ENCODE measurements at regions not wholly inside any gene's neighbourhood (a gene's known extent, or its start where the extent isn't known, plus 50 kb on each side); places are given as distances from the start of the nearest gene placed in this dataset.

DNA sequence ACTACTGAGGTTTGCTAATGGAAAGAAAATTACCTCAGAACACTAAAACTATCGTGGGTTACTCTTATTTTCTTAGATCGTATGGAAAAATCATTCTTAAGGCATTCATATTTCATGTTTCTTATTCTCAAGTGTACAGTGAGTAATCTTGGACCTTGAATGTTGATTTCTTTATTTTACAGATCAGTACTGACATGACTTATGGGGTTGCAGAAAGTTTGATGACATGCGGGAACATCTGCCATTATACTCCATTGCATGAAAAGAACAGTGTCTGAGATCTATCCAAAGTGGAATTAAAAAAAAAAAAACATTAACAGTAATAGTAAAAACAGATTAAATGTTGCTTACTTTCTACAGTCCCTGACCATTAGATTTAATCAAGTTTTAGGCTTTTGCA is 1290.2 kb upstream of the WWC1 start:
- no peak overlapping the region for H3K9ac ChIP-seq (replicated peaks; ENCODE audit: extremely low read depth, insufficient read depth, low read length)
- no peak for DNase-seq (ENCODE audit: low read depth, low spot score)
- dilution Hi-C loops (cut with MboI; ENCODE audit: extremely low pct_ligation_motif_present, low sequenced_read_pairs) = no loop called here
- H2AFZ ChIP-seq (ENCODE audit: low read depth, low read length) = no peak overlapping the region
- no peaks in the 10 kb centered on the region for H3K4me1 ChIP-seq (ENCODE audit: control insufficient read depth, extremely low read depth, insufficient read depth, low read length)
- CTCF ChIA-PET = no interaction called here
- no peaks in the 10 kb centered on the region for H3K9me1 ChIP-seq (replicated peaks; ENCODE audit: control insufficient read depth, extremely low read depth, insufficient read depth, low read length)
- no peaks in the 10 kb centered on the region for H4K20me1 ChIP-seq (replicated peaks; ENCODE audit: control insufficient read depth, extremely low read depth, insufficient read depth, low read length)
- no peaks in the 10 kb centered on the region for H3K79me2 ChIP-seq (ENCODE audit: control insufficient read depth, insufficient read depth, low read length)
- H3K27me3 ChIP-seq (ENCODE audit: control insufficient read depth in 2 of 2, insufficient read depth in 2 of 2, low read length in 2 of 2) = no peaks in the 10 kb centered on the region
- no peak overlapping the region for H3K27ac ChIP-seq (ENCODE audit: insufficient read depth, low read depth, low read length)
- no peaks in the 10 kb centered on the region for H3K36me3 ChIP-seq (ENCODE audit: control insufficient read depth in 2 of 2, extremely low read depth in 1 of 2, insufficient read depth in 2 of 2, low read length in 2 of 2)
- no peaks in the 10 kb centered on the region for H3K9me3 ChIP-seq (replicated peaks; ENCODE audit: control insufficient read depth, insufficient read depth, low read length)
- H3K4me2 ChIP-seq (ENCODE audit: insufficient read depth, low read length) = no peak overlapping the region
- TF ChIP-seq, protein P1, sequence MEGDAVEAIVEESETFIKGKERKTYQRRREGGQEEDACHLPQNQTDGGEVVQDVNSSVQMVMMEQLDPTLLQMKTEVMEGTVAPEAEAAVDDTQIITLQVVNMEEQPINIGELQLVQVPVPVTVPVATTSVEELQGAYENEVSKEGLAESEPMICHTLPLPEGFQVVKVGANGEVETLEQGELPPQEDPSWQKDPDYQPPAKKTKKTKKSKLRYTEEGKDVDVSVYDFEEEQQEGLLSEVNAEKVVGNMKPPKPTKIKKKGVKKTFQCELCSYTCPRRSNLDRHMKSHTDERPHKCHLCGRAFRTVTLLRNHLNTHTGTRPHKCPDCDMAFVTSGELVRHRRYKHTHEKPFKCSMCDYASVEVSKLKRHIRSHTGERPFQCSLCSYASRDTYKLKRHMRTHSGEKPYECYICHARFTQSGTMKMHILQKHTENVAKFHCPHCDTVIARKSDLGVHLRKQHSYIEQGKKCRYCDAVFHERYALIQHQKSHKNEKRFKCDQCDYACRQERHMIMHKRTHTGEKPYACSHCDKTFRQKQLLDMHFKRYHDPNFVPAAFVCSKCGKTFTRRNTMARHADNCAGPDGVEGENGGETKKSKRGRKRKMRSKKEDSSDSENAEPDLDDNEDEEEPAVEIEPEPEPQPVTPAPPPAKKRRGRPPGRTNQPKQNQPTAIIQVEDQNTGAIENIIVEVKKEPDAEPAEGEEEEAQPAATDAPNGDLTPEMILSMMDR (IDR thresholded peaks at IDR 0.05; ENCODE audit: extremely low read depth in 1 of 2, insufficient read depth in 1 of 2, low read depth in 1 of 2, low read length in 2 of 2) = no peak
- TF ChIP-seq, protein P2, sequence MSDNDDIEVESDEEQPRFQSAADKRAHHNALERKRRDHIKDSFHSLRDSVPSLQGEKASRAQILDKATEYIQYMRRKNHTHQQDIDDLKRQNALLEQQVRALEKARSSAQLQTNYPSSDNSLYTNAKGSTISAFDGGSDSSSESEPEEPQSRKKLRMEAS (IDR thresholded peaks at IDR 0.05; ENCODE audit: insufficient read depth, insufficient read length) = no peak
- no peak for TF ChIP-seq FOS (IDR thresholded peaks at IDR 0.05; ENCODE audit: borderline replicate concordance, insufficient read depth, low read length)
- BruUV-seq (replicated peaks) = no TSS peak
- no peak overlapping the region for H3K4me3 ChIP-seq (replicated peaks in 1 of 3; ENCODE audit: insufficient read depth in 1 of 3, low read depth in 1 of 3, low read length in 3 of 3)
- intact Hi-C loops (cut with micrococcal nuclease) = no loop called here
- POLR2A ChIA-PET = no interaction called here
- FAIRE-seq = no peak

DNA sequence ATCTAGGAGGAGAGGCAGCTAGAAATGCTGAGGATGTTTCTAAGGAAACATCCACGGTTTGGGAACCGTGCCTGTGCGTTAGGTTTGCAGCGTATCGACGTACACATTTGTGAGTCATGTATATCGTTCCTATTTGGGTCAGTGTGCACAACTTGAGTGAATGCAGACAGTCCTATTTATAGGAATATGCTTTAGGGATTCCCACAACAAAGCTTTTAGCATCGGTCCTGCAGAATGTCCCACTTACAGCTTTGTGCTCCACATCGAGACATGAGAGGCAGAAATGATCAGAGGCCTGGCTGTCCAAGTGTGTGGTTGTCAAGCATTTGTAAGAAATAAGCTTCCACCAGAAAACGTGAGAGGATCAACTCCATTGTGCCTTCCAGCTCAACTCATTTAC is 1282.7 kb upstream of the WWC1 start:
- DNase-seq (ENCODE audit: low read depth, low spot score) (no peak), FAIRE-seq (no peak)
- Histone ChIP-seq H3K36me3 (ENCODE audit: control insufficient read depth in 2 of 2, extremely low read depth in 1 of 2, insufficient read depth in 2 of 2, low read length in 2 of 2) (no peaks in the 10 kb centered on the region), H3K27me3 (ENCODE audit: control insufficient read depth in 2 of 2, insufficient read depth in 2 of 2, low read length in 2 of 2) (no peaks in the 10 kb centered on the region), H3K4me2 (ENCODE audit: insufficient read depth, low read length) (no peak overlapping the region), H3K9ac (replicated peaks; ENCODE audit: extremely low read depth, insufficient read depth, low read length) (no peak overlapping the region), H3K9me3 (replicated peaks; ENCODE audit: control insufficient read depth, insufficient read depth, low read length) (no peaks in the 10 kb centered on the region), H3K9me1 (replicated peaks; ENCODE audit: control insufficient read depth, extremely low read depth, insufficient read depth, low read length) (no peaks in the 10 kb centered on the region), H2AFZ (ENCODE audit: low read depth, low read length) (no peak overlapping the region), H3K4me1 (ENCODE audit: control insufficient read depth, extremely low read depth, insufficient read depth, low read length) (no peaks in the 10 kb centered on the region), H3K4me3 (replicated peaks in 1 of 3; ENCODE audit: insufficient read depth in 1 of 3, low read depth in 1 of 3, low read length in 3 of 3) (no peak overlapping the region), H3K27ac (ENCODE audit: insufficient read depth, low read depth, low read length) (no peak overlapping the region), H4K20me1 (replicated peaks; ENCODE audit: control insufficient read depth, extremely low read depth, insufficient read depth, low read length) (no peaks in the 10 kb centered on the region), H3K79me2 (ENCODE audit: control insufficient read depth, insufficient read depth, low read length) (no peaks in the 10 kb centered on the region)
- POLR2A ChIA-PET = no interaction called here
- CTCF ChIA-PET = no interaction called here
- TF ChIP-seq, protein P1 (IDR thresholded peaks at IDR 0.05; ENCODE audit: extremely low read depth in 1 of 2, insufficient read depth in 1 of 2, low read depth in 1 of 2, low read length in 2 of 2) = no peak
- TF ChIP-seq POLR2AphosphoS5 (IDR thresholded peaks at IDR 0.05; ENCODE audit: insufficient read depth, low read depth, low read length) (no peak), EZH2 (IDR thresholded peaks at IDR 0.05; ENCODE audit: borderline replicate concordance, low read depth, low read length, severe bottlenecking) (no peak), POLR2A (IDR thresholded peaks at IDR 0.05; ENCODE audit: low read depth, low read length) (no peak), FOS (IDR thresholded peaks at IDR 0.05; ENCODE audit: borderline replicate concordance, insufficient read depth, low read length) (no peak), GATA2 (IDR thresholded peaks at IDR 0.05; ENCODE audit: insufficient read depth, insufficient read length, low read depth, low read length) (no peak), JUN (IDR thresholded peaks at IDR 0.05; ENCODE audit: borderline replicate concordance, insufficient read depth, insufficient read length, low read depth) (no peak), MYC (IDR thresholded peaks at IDR 0.05; ENCODE audit: low read depth, low read length) (no peak)
- TF ChIP-seq, protein P2 (IDR thresholded peaks at IDR 0.05; ENCODE audit: insufficient read depth, insufficient read length) = no peak
- no TSS peak for BruUV-seq (replicated peaks)
- dilution Hi-C loops (cut with MboI; ENCODE audit: extremely low pct_ligation_motif_present, low sequenced_read_pairs) (no loop called here), intact Hi-C loops (cut with micrococcal nuclease) (no loop called here)

Measured in endothelial cell of umbilical vein (primary cell).